NCI-H1417 (cell line): ENCODE measurements at regions not wholly inside any gene's neighbourhood (a gene's known extent, or its start where the extent isn't known, plus 50 kb on each side); places are given as distances from the start of the nearest gene placed in this dataset.
"Not testable (repeated sequence)": the region's sequence is repeated elsewhere in the genome, so short reads cannot be mapped to it uniquely, and the experiment has no call there.

ENCODE experiments used
- DNase-seq, 3 experiments: peaks; one replicate each; lab custom pipeline; 2025; lab: John Stamatoyannopoulos, UW

DNA sequence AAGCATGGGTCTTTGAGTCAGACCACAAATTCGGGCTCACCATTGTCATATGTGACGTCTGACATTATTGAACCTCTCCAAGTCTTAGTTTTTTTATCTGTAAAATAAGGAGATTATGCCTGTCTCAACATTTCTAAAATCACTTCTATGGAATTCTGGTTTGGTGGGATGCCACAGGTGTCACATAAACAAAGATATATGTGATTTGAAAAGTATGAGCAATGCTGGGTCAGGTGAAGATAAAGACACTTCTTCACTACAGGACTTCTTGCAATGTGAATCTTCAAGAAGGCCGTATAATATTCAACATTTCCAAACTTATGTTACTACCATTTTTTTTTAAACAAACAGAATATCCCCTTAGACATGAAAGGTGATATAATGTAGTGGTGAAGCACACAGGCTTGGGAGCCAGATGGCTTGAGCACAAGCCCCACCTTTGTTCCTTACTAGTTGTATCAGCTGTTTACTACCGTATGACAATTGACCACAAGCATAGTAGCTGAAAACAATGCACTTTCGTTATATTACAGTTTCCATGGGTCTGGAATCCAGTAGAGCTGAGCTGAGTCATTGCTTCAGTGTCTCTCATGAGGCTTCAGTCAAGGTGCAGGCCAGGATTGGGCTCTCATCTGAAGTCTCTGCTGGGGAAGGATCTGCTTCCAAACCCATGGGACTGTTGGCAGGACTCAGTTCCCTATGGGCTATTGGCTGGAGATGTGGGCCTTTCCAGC lies 87.7 kb downstream of the UTP18 start:
- DNase-seq = no peak

GRCh38 chr17:51351080-51351479 lies 90.7 kb downstream of the UTP18 start:
- no peak for DNase-seq

- no peak for DNase-seq
These were observed 91.5 kb downstream of the UTP18 start for GRCh38 chr17:51351890-51352289.

DNA sequence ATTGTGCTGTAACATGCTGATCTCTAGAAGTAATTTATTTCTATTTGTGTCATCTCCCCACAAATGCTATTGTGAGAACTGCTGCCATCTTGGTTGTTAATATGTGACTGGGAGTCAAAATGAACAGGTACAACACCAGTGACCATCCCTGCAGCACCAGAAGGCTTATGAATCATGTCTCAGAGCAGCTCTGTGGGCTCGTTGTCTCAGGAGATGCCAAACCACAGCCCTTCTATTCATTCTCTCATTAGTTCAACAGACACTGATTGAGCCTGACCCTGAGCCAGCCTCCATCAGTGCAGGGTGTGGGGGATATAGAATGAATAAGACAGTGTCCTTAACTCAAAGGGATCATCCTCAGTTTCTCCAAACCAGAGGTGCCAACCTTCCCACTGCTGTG lies 92.5 kb downstream of the UTP18 start:
- no peak for DNase-seq

- DNase-seq = no peak
These were observed 93.0 kb downstream of the UTP18 start for GRCh38 chr17:51353296-51353695.

DNA sequence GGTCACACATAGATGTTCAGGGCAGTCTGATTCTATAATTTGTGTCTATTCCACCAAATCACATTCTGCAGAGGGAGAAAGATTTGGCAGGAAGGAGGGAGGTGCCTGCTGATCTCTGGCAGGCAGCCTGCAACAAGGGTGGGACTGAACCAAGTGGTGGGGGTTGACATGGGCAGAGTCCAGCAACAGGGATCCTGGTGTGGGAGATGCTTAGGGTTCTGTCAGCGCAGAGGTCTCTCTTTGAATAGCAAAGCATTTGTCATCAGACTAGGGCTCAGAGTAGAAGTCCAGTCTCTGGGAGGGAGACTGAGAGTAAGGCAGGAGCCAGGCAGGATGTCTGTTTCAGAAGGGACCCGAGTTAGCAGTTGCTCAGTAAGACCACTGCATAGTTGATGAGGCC lies 94.6 kb downstream of the UTP18 start:
- DNase-seq = peak in 1 of 3 experiments; percentile 91

- peak in 1 of 3 experiments; percentile 41 for DNase-seq
These were observed 95.4 kb downstream of the UTP18 start for GRCh38 chr17:51355441-51356410.

DNA sequence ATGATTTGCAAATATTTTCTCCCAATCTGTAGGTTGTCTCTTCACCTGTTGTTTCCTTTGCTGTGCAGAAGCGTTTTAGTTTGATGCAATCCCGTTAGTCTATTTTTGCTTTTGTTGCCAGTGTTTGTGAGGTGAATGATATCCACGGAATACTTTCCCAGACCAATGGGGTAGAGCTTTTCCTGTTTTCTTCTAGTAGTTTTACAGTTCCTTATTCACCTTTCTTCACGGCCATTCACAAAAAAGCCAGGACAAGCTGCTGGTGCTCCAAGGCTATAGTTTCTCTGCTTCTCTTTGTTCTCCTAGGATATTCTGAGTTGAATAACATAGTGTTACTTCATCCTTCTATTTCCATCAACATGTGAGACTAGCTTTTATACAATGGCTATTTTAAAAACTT lies 98.7 kb downstream of the UTP18 start:
- DNase-seq = no peak

- no peak for DNase-seq
These were observed 102.7 kb downstream of the UTP18 start for GRCh38 chr17:51362811-51363585.

DNA sequence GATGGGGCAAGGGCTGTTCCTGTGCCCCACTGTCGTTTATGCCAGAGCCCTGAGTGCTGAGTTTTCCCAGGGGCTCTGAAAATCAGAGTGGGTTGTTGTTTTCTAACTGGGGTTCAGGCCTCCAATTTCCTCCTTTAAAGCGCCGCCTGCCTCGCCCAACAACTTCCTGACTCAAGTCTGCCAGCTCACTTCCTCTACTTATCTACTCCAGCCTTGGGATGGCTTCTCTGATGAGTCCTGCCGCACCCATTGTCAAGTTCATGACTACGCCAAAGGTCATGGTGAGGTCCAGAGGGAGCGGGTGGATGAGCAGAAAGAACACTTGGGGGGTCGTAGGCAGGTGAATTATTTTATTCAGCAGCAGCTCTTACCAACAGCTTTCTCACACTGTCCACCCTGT lies 104.7 kb downstream of the UTP18 start:
- DNase-seq = no peak

DNA sequence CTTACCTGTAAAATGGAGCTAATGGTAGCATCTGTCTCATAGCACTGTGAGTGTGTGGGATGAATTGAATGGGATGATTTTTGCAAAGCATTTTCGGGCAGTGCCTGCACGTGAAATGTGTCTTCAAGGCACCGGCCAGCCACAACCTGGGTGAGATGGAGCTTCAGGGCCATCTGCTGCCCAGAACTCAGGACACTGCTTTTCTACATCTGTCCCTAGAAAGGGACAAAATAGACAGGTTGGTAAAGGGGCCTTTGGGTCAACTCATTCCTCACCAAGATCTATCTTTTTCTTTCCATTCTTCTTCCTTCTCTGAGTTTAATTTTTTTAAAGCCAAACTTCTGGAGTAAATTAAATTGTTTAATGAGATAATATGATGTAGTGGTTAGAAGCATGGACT lies 106.5 kb downstream of the UTP18 start:
- no peak for DNase-seq

DNA sequence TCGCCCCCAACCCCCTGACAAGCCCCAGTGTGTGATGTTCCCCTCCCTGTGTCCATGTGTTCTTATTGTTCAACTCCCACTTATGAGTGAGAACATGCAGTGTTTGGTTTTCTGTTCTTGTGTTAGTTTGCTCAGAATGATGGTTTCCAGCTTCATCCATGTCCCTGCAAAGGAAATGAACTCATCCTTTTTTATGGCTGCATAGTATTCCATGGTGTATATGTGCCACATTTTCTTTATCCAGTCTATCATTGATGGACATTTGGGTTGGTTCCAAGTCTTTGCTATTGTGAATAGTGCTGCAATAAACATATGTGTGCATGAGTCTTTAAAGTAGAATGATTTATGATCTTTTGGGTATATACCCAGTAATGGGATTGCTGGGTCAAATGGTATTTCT lies 107.5 kb downstream of the UTP18 start:
- DNase-seq = not testable (repeated sequence)

DNA sequence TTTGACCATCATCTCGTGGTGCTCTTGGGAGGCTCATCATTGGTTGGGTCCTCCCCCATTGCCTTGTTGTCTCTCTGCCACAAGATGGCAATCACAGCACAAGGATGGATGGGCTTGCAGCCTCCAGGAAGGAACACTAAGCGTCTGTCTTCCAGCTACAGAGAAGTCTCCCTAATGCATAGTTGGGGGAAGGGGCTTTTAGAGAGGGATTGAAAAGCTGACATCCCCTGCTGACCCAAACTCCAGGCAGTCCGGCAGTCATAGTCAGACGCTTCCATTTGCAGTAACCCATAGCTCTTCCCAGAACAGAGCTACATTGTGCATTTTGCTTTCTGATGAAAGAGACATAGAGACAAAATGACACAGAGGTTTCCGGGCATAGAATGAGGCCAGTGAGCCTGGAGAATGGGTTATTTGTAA lies 111.4 kb downstream of the UTP18 start:
- peak; percentile 46 to 87 (median 58) for DNase-seq

GRCh38 chr17:51372345-51373004 lies 112.1 kb downstream of the UTP18 start:
- peak in 1 of 3 experiments; percentile 35 for DNase-seq

DNA sequence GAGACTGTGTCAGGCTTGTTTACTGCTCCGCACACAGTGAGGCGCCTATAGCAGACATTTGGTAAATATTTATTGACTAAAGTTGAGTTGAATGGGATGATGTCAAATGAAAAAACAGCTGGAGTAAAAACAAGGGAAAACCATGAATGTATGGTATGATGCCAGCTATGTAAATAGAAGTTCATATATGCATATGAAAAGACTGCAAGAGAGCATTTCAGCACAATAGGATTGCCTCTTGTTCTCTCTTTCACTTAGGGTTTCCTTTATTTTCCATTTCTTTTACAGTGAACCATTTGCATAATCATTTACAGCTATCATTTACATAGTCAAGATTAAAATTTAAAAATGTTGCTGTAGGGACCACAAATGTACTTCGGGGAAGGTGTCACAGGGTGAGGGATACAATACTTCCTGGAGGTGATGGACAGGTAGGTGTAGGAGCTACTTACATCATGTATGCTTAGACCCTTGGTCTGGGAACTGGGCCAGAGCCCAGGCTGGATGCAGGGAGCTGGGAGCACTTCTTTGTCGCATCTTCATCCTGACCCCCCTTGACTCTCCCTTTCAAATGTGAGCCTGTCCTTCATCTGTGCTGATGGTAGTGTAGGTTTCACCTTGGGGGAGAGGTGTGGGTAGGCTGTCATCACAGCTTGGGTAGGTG lies 113.3 kb downstream of the UTP18 start:
- peak in 1 of 3 experiments; percentile 31 for DNase-seq

DNA sequence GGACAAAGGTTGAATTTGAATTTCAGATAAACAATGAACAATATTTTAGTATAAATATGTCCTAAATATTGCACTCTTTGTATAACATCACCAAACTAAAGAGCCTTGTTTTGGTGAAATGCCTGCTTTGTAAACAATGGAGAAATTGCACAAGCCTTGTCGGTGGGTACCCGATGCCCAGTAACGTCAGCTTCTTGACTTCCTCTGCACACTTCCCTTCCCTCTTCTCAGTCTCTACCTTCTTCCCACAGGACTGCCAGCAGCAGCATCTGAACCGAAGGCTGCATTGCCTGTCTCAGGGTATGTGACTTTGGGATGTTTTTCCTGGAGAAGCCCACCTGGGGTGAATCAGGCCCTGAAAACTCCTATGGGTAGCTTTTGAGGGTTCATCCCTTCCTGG lies 113.9 kb downstream of the UTP18 start:
- DNase-seq = no peak

GRCh38 chr17:51375771-51376170 lies 115.4 kb downstream of the UTP18 start:
- DNase-seq = no peak

- DNase-seq = no peak
These were observed 116.4 kb downstream of the UTP18 start for GRCh38 chr17:51376739-51377138.

GRCh38 chr17:51381262-51381661 lies 120.9 kb downstream of the UTP18 start:
- no peak for DNase-seq

GRCh38 chr17:51385208-51385607 lies 124.9 kb downstream of the UTP18 start:
- no peak for DNase-seq

DNA sequence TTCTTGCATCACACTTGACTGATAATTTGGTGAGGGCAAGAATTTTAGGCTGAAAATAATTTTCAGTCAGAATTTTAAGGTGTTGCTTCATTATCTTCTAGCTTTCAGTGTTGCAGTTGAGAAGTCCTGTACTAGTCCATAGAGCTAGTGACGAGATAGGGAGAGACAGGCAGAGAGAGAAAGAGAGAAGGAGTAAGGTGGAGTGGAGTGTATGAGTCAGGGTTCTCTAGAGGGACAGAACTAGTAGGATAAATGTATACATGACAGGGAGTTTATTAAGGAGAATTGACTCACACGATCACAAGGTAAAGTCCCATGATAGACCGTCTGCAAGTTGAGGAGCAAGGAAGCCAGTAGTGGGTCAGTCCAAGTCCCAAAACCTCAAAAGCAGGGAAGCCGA lies 127.2 kb downstream of the UTP18 start:
- no peak for DNase-seq
